ENCODE measurements at regions not wholly inside any gene's neighbourhood (a gene's known extent, or its start where the extent isn't known, plus 50 kb on each side); places are given as distances from the start of the nearest gene placed in this dataset.
"Not testable (repeated sequence)": the region's sequence is repeated elsewhere in the genome, so short reads cannot be mapped to it uniquely, and the experiment has no call there.

GRCh38 chr6:27854421-27854820, 57.8 kb downstream of the OR2B2 start:
- DNase-seq = no peak

- DNase-seq = no peak
Observed at GRCh38 chr6:27851440-27851839, 60.8 kb downstream of the OR2B2 start.

- not testable (repeated sequence) for DNase-seq
Observed at GRCh38 chr6:27849001-27849400, 63.2 kb downstream of the OR2B2 start.

DNA sequence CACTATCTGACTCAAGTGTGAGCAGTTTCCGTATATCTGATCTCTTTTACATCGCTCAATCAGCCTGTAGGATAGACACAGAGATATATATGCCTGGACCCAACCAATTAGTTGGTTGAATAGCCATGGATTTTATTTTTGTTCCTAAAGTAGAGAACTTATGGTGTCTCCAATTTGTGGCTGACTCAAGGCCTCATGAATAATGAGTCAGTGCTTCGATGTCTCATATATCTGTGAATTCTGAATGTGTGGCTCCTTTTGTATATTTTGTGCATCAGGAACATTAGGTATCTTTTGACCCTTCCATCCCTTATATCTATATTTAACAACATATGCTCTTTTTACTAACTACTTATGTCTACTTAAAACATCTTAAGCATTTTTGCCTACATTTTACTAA, 64.5 kb downstream of the OR2B2 start:
- no peak for DNase-seq

DNA sequence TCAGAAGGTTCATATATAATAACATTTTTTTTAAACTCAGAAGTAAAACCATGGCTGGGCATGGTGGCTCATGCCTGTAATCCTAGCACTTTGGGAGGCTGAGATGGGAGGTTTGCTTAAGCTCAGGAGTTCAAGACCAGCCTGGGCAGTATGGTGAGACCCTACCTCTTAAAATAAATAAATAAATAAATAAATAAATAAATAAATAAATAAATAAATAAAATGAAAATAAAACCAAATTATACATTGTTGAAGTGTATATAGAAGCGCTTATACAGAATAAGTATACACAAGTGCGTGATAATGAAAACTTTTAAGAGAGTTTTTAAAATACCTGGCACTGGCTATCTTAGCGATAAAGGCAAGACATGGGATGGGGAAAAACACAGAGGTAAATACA, 71.6 kb downstream of the OR2B2 start:
- DNase-seq = no peak

DNA sequence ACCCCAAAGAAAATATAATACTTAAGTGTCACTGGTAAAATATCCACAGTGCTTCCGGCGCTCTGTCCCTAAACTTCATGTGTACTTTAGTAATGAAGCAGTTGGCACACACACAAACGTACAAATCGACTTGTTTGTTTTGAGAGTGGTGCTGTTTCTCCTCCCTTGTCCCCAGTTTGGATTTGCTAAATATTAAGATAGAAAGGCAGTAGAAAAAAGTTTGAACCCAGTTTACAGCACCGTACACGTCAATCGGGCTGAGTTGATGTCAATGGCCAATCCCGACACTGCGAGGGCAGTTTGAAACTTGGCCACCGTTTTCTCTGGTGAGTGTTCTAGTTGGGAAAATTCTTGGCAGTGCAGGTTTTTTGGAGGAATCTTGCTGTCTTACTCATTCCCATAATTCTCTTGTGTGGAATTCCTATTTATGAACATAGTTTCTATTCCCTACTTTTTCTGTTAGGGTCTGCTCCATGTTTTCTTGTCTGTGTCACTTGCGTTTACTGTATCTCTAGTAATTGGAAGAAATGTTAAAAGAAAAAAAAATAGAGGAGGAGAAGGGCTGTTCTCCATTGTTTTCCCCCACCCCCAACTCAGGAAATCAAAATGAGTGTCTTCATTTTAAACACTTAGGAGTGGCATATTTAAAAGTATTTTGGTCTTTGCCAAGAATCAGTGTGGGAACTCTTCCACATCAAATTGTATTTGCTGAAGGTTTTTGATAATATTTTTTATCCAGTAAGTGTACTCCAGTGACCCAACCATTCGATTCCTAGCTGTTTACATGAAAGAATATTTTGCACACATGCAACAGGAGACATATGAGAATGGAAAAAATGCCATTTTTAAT, 72.3 kb downstream of the OR2B2 start:
- no peak for DNase-seq

DNA sequence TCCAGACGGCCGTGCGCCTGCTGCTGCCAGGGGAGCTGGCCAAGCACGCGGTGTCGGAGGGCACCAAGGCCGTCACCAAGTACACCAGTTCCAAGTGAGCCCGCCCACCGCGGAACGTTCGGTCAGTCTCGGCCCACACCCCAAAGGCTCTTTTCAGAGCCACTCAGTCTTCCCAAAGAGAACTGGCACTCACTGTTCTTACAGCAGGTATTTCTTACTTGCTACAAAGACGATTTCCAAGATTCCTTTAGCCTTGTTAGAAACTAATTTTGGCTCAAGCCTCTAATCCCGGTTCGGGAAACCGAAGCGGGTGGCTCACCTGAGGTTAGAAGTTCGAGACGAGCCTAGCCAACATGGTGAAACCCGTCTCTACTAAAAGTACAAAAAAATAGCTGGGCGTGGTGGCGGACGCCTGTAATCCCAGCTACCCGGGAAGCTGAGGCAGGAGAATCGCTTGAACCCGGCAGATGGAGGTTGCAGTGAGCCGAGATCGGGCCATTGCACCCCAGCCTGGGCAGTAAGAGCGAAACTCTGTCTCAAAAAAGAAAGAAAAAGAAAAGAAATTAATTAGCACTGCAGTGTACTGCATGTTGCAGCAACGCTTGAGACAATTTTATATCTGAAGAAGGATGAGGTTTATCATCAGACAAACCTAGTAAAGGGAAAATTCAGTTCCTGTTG, 73.1 kb downstream of the OR2B2 start:
- no peak for DNase-seq

DNA sequence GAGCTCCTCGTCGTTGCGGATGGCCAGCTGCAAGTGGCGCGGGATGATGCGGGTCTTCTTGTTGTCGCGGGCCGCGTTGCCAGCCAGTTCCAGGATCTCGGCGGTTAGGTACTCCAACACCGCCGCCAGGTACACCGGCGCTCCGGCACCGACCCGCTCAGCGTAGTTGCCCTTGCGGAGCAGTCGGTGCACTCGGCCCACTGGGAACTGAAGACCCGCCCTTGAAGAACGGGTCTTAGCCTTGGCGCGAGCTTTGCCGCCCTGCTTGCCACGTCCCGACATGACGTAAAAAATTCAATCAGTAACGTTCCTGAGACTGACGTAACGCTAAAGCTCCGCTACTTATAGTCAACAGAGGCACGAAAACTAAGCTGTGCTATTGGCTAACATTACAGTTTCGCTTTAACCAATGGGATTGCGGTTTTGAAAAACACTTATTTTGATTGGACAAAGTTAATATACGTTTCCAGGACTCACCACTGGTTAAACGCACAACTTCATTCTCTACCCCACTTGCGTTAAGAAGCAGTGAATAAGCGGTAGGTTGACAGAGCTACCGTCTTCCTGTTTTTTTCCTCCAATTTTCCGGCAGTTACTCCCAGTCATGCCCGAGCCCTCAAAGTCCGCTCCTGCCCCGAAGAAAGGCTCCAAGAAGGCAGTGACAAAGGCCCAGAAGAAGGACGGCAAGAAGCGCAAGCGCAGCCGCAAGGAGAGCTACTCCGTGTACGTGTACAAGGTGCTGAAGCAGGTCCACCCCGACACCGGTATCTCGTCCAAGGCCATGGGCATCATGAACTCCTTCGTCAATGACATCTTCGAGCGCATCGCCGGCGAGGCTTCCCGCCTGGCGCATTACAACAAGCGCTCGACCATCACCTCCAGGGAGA, 73.9 kb downstream of the OR2B2 start:
- DNase-seq = peak; percentile 69 to 90

- no peak for DNase-seq
Observed at GRCh38 chr6:27837625-27838057, 74.6 kb downstream of the OR2B2 start.

- DNase-seq = peak in 1 of 2 experiments; percentile 38
Observed at GRCh38 chr6:27836783-27837624, 75.2 kb downstream of the OR2B2 start.

DNA sequence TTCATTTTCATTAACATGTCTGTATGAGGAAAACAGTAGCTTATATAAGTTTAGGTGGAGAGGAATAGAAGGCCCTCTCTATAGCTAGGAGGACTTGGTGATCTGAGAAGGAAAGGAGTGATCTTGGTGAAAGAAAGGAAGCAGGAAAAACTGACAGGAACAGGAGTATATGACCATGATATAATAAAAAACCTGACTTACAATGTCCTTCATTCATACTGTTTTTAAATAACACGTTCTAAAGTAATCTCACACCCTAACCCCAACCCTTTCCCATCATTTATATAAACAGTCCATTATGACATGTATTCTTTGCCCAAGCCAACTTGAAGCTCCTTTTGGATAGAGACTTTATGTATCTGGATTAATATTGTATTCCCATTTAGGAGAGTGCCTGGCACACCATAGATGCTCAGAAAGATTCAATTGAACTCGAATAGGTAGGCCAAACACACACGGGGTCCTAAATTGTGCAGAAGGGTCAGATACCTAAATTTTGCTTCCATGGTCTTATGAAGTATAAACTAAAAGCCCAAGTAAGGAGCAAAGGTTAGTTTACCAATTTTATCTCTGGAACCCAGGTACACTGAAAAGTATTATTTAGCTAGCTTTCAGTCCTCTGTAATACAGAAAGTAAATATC, 75.9 kb downstream of the OR2B2 start:
- DNase-seq = no peak

DNA sequence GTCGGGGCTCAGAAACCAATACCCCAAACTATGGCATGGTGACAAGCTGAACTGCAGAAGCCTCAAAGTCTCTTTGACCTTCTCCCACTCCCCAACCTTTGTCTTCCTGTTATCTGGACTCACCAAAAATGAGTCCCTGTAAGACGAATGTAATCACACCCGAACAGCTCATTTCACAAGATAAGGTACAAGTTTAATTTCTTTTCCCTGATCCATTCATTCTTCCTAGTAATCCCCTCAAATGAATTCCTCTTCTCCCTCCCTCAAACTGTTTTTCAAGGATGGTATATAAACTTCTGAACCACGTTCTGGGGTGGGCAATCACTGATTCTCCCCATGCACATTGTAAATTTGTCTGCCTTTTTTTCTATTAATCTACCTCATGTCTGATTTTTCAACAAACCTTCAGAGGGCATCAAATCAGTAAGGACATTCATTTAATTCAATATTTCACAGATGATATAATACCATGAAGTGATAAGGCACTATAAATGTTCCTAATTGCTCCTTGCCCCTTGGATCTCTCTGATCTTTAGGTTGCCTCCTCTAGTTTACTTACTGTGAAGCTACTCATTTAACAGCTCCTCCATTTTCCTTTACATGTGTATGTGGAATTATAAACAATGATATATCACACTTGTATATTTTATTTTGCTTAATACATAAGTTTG, 77.2 kb downstream of the OR2B2 start:
- DNase-seq = no peak

- no peak for DNase-seq
Observed at GRCh38 chr6:27834384-27834783, 77.8 kb downstream of the OR2B2 start.

GRCh38 chr6:27831434-27832081, 80.6 kb downstream of the OR2B2 start:
- peak in 1 of 2 experiments; percentile 62 for DNase-seq

DNA sequence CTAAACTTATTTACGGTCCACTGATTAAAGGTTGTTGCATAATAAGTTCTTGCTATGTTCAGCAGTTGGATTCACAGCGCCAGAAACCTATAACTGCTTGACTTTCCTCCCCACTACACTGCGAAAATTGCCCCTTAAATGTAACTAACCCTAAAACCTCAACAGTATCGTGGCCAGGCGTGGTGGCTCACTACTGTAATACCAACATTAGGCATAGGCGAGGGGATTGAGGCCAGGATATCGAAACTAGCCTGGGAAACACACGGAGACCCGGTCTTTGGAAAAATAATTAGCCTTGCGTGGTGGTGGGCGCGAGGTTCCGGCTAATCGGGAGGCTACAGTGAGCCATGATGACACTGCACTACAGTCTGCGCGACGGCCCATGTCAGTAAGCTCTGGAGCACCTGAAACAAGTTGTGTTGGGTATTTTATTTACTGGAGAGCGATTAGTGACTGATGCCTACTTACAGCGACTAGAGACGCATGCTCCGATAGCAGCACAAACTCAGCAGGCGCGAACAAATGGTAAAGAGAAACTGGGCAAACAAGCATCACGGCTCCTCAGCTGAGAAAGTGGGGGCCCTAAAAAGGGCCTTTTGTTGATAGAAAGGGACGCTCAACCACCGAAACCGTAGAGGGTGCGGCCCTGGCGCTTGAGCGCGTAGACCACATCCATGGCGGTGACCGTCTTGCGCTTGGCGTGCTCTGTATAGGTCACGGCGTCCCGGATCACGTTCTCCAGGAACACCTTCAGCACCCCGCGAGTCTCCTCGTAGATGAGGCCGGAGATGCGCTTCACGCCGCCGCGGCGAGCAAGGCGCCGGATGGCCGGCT, 81.4 kb downstream of the OR2B2 start:
- DNase-seq = not testable (repeated sequence)

DNA sequence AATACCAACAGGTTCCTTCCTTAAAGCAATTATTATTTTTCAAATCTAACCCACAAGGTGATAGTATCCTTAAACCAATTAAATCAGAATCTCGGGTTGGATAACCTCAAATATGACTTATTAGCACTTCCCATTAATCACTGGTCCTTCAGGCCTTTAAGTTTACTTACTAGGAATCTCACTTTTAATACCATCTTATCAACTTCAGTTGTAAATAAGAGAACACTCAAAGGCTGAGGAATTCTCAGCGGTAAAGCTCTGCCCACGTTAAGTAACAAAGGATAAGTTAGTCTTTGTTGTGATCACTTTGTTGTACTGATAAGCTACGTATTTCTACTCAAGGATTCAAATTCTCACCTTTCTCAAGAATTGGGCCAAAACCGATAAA, 82.0 kb downstream of the OR2B2 start:
- DNase-seq = no peak

- no peak for DNase-seq
Observed at GRCh38 chr6:27829453-27830211, 82.6 kb downstream of the OR2B2 start.

- not testable (repeated sequence) for DNase-seq
Observed at GRCh38 chr6:27827477-27827876, 84.7 kb downstream of the OR2B2 start.

GRCh38 chr6:27826612-27826985, 85.6 kb downstream of the OR2B2 start:
- not testable (repeated sequence) for DNase-seq

Measured in NCI-H524 (cell line).